GM12878 (cell line): ENCODE measurements at regions not wholly inside any gene's neighbourhood (a gene's known extent, or its start where the extent isn't known, plus 50 kb on each side); places are given as distances from the start of the nearest gene placed in this dataset.

Source experiments
- ATAC-seq: fragments of 200-7000 bp; cut with Tn5 transposase; 3 replicates; pipeline ENCODE4 v1.9.1; 2020; ENCODE audit warnings: mild to moderate bottlenecking, moderate library complexity
- BruUV-seq: library from RNA; stranded (reverse); fragments of 400-500 nt; replicated peaks from 2 replicates; lab custom pipeline; 2021; lab: Mats Ljungman, UMichigan
- CTCF ChIA-PET: fragments of 300-600 bp; sonication (Branson Sonifier 250); formaldehyde crosslinking; extraction: SDS; loops from one replicate; lab custom pipeline; 2021; ENCODE audit warnings: inconsistent platforms; lab: Yijun Ruan, JAX
- POLR2A ChIA-PET: fragments of 350-600 bp; formaldehyde crosslinking; extraction: SDS; loops from one replicate; lab custom pipeline; 2021; ENCODE audit warnings: inconsistent platforms; lab: Charles Lee
- RAD21 ChIA-PET: fragments of 300-600 bp; sonication (Branson Sonifier 250); formaldehyde crosslinking; loops from one replicate; lab custom pipeline; 2023; ENCODE audit warnings: antibody characterized with exemption; ENCODE audit not compliant: unreplicated experiment; lab: Charles Lee
- SMC1A ChIA-PET: fragments of 300-600 bp; sonication (Branson Sonifier 250); formaldehyde crosslinking; loops from one replicate; lab custom pipeline; 2023; ENCODE audit not compliant: unreplicated experiment, uncharacterized antibody; lab: Charles Lee
- DNase-seq: peaks from one replicate; pipeline ENCODE4 v3.0.0-alpha.2; 2011; ENCODE audit warnings: low read depth, low spot score
- FAIRE-seq: peaks from 3 replicates; lab custom pipeline; 2011; peaks lifted over from hg19 to GRCh38; lab: Jason Lieb, UNC
- H2AFZ ChIP-seq: 2 replicates; pipeline ENCODE4 v1.6.0; 2011; ENCODE audit warnings: low read depth, low read length, control low read depth; ENCODE audit not compliant: control insufficient read depth
- H3K27ac ChIP-seq: 2 replicates; pipeline ENCODE4 v1.5.1; 2011; ENCODE audit warnings: control low read depth; ENCODE audit not compliant: control insufficient read depth, insufficient read depth
- H3K27me3 ChIP-seq, 2 experiments: replicated peaks in 1 of 2; 2 replicates each; pipeline versions ENCODE4 v1.6.0 to v1.6.1; 2011; ENCODE audit warnings: low read length in 1 of 2; ENCODE audit not compliant: control insufficient read depth in 2 of 2, insufficient read depth in 2 of 2
- H3K36me3 ChIP-seq, 2 experiments: 2 replicates each; pipeline ENCODE4 v1.5.1; 2011; ENCODE audit warnings: low read length in 1 of 2; ENCODE audit not compliant: control insufficient read depth in 2 of 2, insufficient read depth in 2 of 2
- H3K4me1 ChIP-seq: 2 replicates; pipeline ENCODE4 v1.6.1; 2011; ENCODE audit warnings: mild to moderate bottlenecking, low read length, moderate library complexity, mixed read lengths; ENCODE audit not compliant: control insufficient read depth, insufficient read depth
- H3K4me2 ChIP-seq: 2 replicates; pipeline ENCODE4 v1.6.0; 2011; ENCODE audit warnings: control low read depth; ENCODE audit not compliant: control insufficient read depth, insufficient read depth
- H3K4me3 ChIP-seq: fragments of 200-600 bp; sonication (generic); 2 replicates; pipeline ENCODE4 v1.5.1; 2016
- H3K79me2 ChIP-seq: 2 replicates; pipeline ENCODE4 v1.6.0; 2011; ENCODE audit warnings: low read length; ENCODE audit not compliant: control insufficient read depth, insufficient read depth
- H3K9ac ChIP-seq: 2 replicates; pipeline ENCODE4 v1.8.0; 2011; ENCODE audit warnings: low read length, control low read depth, mixed read lengths; ENCODE audit not compliant: control insufficient read depth, insufficient read depth
- H3K9me3 ChIP-seq: replicated peaks from 3 replicates; pipeline ENCODE4 v1.5.1; 2011; ENCODE audit warnings: mild to moderate bottlenecking, low read length; ENCODE audit not compliant: control insufficient read depth, insufficient read depth
- H4K20me1 ChIP-seq: 2 replicates; pipeline ENCODE4 v1.6.0; 2011; ENCODE audit not compliant: control insufficient read depth, insufficient read depth
- BCLAF1 ChIP-seq: fragments of 450-650 bp; IDR thresholded peaks from 2 replicates; pipeline ENCODE4 v1.6.1; 2017; ENCODE audit warnings: antibody characterized with exemption, mild to moderate bottlenecking, moderate library complexity
- FOS ChIP-seq: IDR thresholded peaks from 3 replicates; pipeline ENCODE4 v1.6.1; 2011; ENCODE audit warnings: borderline replicate concordance; ENCODE audit not compliant: insufficient read length; ENCODE audit errors: extremely low read depth
- GABPA ChIP-seq: IDR thresholded peaks from 2 replicates; pipeline ENCODE4 v1.6.1; 2014; ENCODE audit warnings: antibody characterized with exemption, low read depth, mild to moderate bottlenecking, inconsistent platforms
- IRF3 ChIP-seq: fragments of 450-650 bp; IDR thresholded peaks from 2 replicates; pipeline ENCODE4 v1.6.1; 2014; ENCODE audit warnings: mild to moderate bottlenecking
- MEF2A ChIP-seq: IDR thresholded peaks from 2 replicates; pipeline ENCODE4 v1.6.1; 2011; ENCODE audit warnings: low read depth, mild to moderate bottlenecking, low read length, moderate library complexity; ENCODE audit not compliant: insufficient read depth
- MTA2 ChIP-seq: fragments of 450-650 bp; IDR thresholded peaks from 2 replicates; pipeline ENCODE4 v1.6.1; 2016; ENCODE audit warnings: low read depth, mild to moderate bottlenecking, moderate library complexity
- NRF1 ChIP-seq: conservative IDR thresholded peaks from 2 replicates; pipeline ENCODE4 v1.6.1; 2011; ENCODE audit warnings: mild to moderate bottlenecking, low read depth, low read length, improper control_type of control experiment
- PAX5 ChIP-seq: IDR thresholded peaks from 2 replicates; pipeline ENCODE4 v1.6.1; 2011; ENCODE audit warnings: low read depth, low read length, borderline replicate concordance
- PAX8 ChIP-seq: fragments of 450-650 bp; IDR thresholded peaks from 2 replicates; pipeline ENCODE4 v1.6.1; 2017; ENCODE audit warnings: mild to moderate bottlenecking, moderate library complexity
- SMARCA5 ChIP-seq: fragments of 450-650 bp; IDR thresholded peaks from 2 replicates; pipeline ENCODE4 v1.6.1; 2017; ENCODE audit warnings: mild to moderate bottlenecking
- SREBF2 ChIP-seq: IDR thresholded peaks from 2 replicates; pipeline ENCODE4 v1.6.1; 2012; ENCODE audit warnings: mild to moderate bottlenecking, low read length
- STAT3 ChIP-seq: IDR thresholded peaks from 2 replicates; pipeline ENCODE4 v1.6.1; 2011; ENCODE audit warnings: low read depth, low read length, improper control_type of control experiment
- WRNIP1 ChIP-seq: IDR thresholded peaks from 2 replicates; pipeline ENCODE4 v1.6.1; 2011; ENCODE audit warnings: low read depth, low read length, improper control_type of control experiment, borderline replicate concordance
- ZNF274 ChIP-seq: IDR thresholded peaks from one replicate; pipeline ENCODE4 v1.8.0; 2011; ENCODE audit not compliant: insufficient read length, insufficient read depth
- ZNF592 ChIP-seq: fragments of 450-650 bp; IDR thresholded peaks from 2 replicates; pipeline ENCODE4 v1.6.1; 2017; ENCODE audit warnings: mild to moderate bottlenecking, moderate library complexity
- ZNF622 ChIP-seq: fragments of 450-650 bp; IDR thresholded peaks from 2 replicates; pipeline ENCODE4 v1.6.1; 2017; ENCODE audit warnings: mild to moderate bottlenecking, inconsistent platforms
- WGBS: methylation state at CpG from one replicate; pipeline ENCODE4 v1.1.6; 2016; ENCODE audit warnings: low lambda C conversion rate; ENCODE audit not compliant: insufficient replicate concordance, insufficient coverage; ENCODE audit errors: missing lambda C conversion rate; 5-methylcytosine and 5-hydroxymethylcytosine counted together
- in situ Hi-C: fragments of 300-500 bp; cut with MboI; formaldehyde crosslinking; loops from 9 replicates; pipeline ENCODE4 v1.14.3; 2018; ENCODE audit warnings: mixed read lengths
- intact Hi-C: fragments of 100-400 bp; cut with micrococcal nuclease; formaldehyde crosslinking; loops from one replicate; pipeline ENCODE4 v1.14.2; 2022; ENCODE audit not compliant: unreplicated experiment

DNA sequence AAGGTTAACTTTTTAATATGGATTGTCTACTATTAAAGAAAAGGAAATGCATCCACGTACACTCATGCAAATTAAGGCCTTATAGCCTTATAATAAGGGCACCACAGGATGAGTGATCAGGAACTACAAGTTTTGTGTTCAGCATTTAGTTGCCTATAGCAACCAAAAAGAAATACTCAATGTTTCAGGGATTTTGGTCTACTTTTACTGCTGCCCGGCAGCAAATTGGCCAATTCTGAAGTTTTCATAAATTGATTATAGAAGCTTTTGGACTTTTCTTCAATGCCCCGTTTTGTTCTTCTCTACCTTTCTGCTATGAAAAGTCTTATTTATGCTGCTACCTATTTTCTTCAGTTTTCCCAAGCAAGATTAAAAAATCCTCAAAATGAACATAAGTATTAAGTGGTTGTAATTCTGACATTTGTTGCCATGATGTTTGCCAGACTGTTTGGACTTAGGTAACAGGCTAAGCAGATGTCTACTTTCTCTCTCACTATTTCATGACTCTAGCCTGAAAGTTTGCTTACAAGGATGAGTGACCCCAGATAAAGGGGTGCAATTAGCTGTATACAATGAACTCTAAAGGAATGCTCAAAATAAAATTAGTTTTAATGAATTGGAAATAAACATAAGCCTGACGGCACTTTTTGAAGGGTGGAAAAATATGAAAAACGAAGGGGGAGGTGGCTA, 391.5 kb upstream of the DAB2 start (continued):
- TF ChIP-seq PAX5 = no peak
- no peak for TF ChIP-seq ZNF274
- TF ChIP-seq STAT3 = no peak
- TF ChIP-seq BCLAF1 = no peak

GRCh38 chr5:39815711-39816110, 390.9 kb upstream of the DAB2 start:
- WGBS = 9% methylated on average over 2 of the region's 2 CpGs
- in situ Hi-C loops = no loop called here
- H3K4me2 ChIP-seq = no peak overlapping the region
- no peaks in the 10 kb centered on the region for H3K79me2 ChIP-seq
- no peak overlapping the region for H3K4me3 ChIP-seq
- ATAC-seq (no peak), DNase-seq (no peak), FAIRE-seq (no peak)
- no TSS peak for BruUV-seq
- H4K20me1 ChIP-seq = no peaks in the 10 kb centered on the region
- no peaks in the 10 kb centered on the region for H3K9me3 ChIP-seq
- intact Hi-C loops = no loop called here
- RAD21 ChIA-PET = no interaction called here
- CTCF ChIA-PET = no interaction called here
- H3K4me1 ChIP-seq = no peaks in the 10 kb centered on the region
- H3K27me3 ChIP-seq = no peaks in the 10 kb centered on the region
- SMC1A ChIA-PET = no interaction called here
- H2AFZ ChIP-seq = no peak overlapping the region
- no peak overlapping the region for H3K27ac ChIP-seq
- no peaks in the 10 kb centered on the region for H3K36me3 ChIP-seq
- H3K9ac ChIP-seq = no peak overlapping the region
- POLR2A ChIA-PET = no interaction called here
- TF ChIP-seq ZNF592 (no peak), NRF1 (no peak), PAX8 (no peak), FOS (no peak), ZNF622 (no peak), SREBF2 (no peak), SMARCA5 (no peak), IRF3 (no peak), WRNIP1 (no peak), MEF2A (no peak), GABPA (no peak), MTA2 (no peak)
